Urothelium cell line (cell line): ENCODE measurements at regions not wholly inside any gene's neighbourhood (a gene's known extent, or its start where the extent isn't known, plus 50 kb on each side); places are given as distances from the start of the nearest gene placed in this dataset.
A peak's percentile ranks its signal among the peaks of the same experiment; 100 is the strongest.

Experiments used
- DNase-seq: peaks from one replicate; pipeline ENCODE4 v3.0.0; 2011; ENCODE audit warnings: low spot score, mixed read lengths
- FAIRE-seq: peaks from 2 replicates; lab custom pipeline; 2011; peaks lifted over from hg19 to GRCh38; lab: Jason Lieb, UNC

DNA sequence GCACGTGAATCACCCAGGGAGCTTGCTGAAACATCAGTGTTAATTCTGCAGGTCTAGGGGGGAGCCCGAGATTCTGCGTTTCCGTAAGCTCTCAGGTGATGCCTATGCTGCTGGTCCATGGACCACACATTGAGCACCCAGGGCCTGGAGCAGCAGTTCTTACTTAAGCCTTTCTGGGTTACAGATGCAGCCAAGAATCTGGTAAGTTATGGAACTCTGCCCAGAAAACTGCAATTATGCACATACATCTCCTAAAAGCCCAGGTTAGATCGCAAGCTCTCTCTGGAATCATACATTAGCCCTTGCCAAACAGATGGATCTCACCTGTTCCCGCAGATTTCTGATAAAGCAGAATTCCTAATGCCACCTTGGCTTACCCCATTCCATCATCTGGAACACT, 265.9 kb upstream of the SALL1 start:
- no peak for FAIRE-seq
- DNase-seq: no peak

DNA sequence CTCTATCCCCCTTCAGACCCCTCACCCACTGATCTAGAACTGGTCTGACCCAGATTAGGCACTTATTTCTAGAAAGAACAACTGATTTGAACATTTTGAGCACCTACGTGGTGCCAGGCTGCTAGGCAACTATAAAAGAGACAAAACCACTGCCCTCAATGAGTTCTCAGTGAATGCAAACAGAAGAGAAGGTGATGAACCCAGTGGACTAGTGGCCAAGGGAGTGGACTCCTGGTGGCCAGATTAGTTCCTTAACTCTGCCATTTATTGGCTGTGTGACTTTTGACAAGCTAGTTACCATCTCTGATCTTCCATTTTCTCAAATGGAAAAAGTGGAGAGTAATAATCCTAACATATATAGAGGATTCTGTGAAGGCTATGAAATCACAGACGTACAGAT, 259.1 kb upstream of the SALL1 start:
- FAIRE-seq: no peak
- no peak for DNase-seq

DNA sequence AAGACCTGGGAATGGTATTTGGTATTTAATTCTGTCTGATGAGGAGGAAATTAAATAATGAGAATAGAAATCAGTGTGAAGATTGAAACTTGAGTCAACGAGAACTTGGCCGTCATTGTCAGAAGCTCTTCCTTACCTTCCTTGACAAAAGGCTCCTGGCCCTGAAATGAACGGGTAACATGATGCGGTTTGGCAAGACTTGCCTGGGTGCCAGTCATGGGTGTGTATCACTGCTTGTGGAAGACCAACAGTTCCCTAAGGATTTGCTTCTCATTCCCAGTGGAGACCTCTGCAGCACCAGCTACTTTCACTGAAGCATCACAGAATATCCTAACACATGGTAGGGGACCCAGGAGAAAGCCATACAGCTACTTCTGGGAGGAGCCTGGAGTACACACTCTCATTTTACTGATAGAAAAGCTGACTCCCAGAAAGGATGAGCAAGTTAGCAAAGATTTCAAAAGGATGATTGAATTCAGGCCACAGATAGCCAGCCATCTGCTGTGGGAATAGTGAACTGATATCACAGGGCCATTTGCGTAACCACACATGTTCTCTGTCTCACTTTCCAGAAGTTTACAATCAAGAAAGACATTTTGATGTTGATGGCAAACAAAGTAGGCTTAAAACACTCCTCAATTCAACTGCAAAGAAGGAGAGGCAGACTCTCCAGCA, 258.1 kb upstream of the SALL1 start:
- DNase-seq (peak; percentile 21), FAIRE-seq (no peak)

DNA sequence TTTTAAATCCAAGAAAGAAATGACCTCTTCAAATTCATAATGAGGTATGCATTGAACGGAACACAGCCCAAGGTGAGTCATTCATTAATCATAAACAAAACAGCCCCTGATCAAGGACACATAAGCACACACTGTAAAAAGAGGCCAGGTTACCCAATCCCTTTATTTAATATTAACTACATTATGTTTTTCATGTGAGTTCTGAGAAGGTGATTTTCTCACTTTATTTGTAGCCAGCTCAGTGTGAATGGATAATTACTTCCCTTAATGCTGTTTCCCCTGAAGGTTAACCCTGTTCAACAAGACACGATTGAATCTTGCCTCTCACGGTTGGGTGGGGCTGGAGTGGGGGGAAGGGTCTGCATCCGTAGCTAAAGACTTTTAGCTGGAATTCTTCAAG, 257.3 kb upstream of the SALL1 start:
- DNase-seq: peak; percentile 16
- FAIRE-seq: no peak

DNA sequence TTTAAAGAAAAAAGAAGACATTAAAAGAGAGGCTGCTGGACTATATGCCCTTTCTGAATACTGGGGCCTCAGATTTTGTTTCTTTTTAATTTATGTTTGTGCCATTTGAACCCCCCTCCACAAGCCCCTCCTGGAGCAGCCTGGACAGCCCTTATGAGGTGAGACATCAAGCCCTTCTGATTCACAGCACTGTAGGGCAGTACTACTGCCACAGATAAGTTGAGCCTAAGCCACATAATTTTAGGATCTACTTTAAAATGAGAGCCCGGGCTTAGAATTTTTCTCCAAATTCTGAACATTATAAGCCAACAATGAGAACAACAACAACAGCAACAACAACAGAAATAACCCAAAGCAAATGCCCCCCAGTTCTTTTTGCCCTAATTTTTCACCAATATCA, 256.9 kb upstream of the SALL1 start:
- DNase-seq (no peak), FAIRE-seq (no peak)

DNA sequence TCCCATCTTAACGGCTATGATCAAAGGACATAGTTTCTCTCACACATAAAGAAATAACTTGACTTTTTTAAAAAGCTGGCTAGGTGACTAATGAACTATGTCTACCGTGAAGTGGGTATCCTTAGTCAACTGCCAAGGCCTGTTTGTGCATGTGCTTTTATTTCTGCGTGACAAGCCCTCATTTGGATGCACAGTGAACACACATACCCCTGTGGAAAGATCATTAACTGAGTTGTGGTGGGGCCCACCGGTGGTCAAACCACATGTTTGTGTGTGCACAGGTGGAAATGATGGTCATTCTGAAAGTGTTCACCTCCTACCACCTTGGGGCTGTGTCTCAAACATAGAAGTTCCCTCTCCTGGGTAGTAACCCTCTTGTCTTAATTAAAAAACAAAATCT, 256.1 kb upstream of the SALL1 start:
- no peak for FAIRE-seq
- DNase-seq: no peak

DNA sequence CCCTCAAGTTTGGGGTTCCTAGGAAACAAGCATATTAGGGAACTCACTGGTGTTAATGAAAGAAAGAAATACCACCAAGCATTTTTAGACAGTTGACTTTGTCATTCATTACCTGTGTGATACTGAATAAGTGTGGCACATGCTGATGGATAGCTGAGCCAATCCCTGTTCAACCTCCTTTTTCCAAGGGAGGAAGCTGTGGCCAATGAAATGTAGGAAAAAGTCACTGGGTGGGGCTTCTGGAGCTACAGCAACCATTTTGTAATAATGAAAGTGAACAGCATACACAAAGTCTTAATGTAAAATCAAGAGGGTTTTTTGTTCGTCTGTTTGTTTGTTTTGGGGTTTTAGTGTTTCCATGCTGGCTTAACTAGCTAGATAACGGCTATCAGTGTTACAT, 254.3 kb upstream of the SALL1 start:
- FAIRE-seq (no peak), DNase-seq (no peak)

DNA sequence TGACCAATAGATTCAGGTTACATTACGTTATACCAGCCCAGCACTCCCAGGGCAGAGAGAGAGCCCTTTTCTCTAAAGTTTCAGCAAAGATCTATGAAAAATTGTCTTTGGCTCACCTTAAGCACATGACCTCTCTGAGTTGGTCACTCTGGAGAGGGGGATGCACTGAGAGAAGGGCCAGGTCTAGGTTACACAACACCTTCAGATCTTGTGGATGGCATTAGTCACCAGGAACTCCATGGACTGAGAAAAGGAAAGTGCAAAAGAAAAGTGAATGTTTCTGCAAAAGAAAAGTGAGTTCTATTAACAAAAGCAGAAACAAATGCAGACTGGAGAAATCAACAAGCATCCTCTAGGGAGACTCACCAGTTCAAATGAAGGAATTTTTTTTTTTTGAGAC, 253.3 kb upstream of the SALL1 start:
- DNase-seq (no peak), FAIRE-seq (no peak)

DNA sequence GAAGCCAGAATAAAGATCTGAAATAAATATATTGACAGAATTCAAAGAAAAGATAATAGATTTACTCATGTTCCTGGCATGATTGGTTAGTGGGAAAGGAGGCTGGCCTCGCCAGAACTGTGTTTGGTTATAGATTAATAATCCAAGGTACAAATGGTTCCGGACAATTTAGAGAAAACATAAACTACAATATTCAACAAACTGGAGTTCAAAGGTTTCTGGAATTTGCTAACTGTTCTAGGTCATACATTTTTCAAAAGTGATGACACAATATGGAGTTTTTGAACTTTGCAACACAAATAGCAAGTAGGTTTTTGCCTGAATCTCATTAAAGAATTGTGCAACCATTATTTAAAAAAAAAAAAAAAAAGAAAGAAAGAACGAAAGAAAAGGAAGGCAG, 251.7 kb upstream of the SALL1 start:
- FAIRE-seq (no peak), DNase-seq (no peak)

DNA sequence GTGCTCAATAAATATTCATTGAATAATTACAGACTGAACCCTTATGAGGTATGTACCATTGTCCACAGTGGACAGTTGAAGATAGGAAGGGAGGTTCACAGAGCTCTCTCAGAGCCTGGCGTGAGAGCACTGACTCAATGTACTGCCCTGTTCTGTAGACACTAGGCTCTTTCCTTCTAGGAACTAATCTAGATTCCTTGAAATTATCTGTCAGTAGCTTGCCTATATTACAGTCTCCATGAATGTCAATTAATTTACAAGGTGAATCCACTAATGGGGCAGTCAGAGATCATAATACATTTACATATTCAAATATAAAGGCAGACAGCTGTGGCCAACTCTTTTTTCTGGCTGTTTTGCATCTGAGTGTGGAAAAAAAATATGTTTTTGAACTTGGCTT, 251.2 kb upstream of the SALL1 start:
- no peak for DNase-seq
- FAIRE-seq: no peak

DNA sequence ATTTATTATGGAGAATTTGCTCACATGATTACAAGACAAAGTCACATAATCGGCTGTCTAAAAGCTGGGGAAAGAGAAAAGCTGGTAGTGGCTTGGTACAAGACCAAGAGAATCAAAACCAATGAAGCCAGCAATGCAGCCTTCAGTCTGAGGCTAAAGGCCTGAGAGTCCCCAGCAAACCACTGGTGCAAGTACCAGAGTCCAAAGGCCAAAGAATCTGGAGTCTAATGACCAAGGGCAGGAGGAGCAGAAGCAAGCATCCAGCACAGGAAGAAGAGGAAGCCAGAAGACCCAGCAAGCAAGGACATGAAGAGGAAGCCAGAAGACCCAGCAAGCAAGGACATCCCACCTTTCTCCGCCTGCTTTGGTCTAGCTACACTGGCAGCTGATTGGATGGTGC, 250.6 kb upstream of the SALL1 start:
- DNase-seq: no peak
- FAIRE-seq: no peak

DNA sequence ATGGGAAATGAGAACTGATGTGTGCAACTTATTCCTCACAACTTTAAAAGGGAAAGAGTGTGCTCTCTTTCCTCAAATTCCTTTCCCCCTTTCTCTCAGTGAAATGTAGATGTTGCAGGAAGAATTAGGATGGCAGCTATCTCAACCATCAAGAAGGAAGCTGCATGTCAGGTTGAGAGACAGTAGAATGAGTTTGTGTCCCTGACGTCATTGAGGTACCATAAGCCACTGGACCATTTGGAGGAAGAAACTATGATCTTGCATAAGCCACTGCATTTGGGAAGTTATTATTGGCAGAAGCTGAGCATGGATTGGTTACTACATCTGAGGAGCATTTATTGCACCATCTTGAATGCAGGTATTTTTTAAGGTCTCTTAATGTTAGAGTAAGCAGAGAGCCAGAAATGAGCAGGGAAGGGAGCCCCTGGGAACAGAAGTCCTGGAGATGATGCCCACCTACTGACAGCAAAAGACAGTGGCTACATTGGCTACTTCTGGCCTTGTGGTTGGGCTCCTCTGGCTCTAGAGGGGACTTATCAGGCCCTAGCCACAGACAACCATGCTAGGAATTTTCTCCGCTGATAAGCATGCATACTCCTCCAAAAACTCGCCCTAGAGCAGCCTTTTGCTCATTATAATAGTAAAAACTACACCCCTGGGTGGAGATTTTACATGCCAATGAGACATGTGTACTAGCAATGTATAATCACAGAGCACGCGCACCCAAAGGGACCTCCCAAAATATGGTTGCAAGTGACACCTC, 249.0 kb upstream of the SALL1 start:
- DNase-seq: no peak
- FAIRE-seq: no peak

DNA sequence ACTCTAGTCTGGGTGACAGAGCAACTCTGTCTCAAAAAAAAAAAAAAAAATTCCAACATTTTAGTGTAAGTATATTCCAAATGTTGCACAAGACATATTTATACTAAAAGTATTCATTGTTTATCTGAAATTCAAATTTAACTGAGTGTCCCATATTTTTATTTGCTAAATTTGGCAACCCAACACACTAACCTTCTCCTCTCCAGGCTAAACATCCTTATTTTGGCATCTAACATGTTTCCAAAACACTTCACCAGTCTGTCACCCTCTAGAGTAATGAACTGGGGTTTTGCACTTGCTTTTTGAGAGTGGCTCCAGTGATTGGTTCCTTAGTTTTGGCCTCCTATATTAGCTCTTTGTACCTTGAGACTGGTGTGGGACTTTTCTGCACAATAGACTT, 243.4 kb upstream of the SALL1 start:
- DNase-seq (no peak), FAIRE-seq (no peak)

DNA sequence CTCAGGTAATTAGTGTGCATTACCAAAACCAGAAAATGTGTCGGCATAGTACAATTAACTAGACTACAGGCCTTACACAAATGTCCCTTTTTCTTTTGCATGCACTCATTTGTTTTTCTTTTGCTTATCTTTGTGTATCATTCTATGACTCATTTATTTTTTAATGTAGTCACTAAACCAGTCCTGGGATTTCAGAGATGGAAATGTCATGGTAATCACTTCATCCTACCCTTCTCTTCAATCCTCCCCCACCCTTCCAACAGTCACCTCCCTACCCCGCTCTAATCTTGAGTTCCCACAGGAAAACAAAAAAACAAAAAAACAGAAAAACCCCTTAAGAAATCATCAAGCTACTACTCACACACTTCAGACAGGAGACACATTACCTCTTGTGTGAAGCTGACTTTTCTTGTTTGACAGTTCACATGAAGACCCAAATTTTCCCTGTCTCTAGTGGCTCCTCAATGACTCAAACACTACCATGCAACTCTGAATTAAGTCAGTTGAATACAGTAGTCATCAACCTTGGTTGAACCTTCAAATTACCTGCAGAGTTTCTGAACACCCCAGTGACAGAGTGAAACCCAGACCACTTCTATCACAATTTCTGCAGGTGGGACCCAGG, 242.4 kb upstream of the SALL1 start:
- no peak for DNase-seq
- no peak for FAIRE-seq

DNA sequence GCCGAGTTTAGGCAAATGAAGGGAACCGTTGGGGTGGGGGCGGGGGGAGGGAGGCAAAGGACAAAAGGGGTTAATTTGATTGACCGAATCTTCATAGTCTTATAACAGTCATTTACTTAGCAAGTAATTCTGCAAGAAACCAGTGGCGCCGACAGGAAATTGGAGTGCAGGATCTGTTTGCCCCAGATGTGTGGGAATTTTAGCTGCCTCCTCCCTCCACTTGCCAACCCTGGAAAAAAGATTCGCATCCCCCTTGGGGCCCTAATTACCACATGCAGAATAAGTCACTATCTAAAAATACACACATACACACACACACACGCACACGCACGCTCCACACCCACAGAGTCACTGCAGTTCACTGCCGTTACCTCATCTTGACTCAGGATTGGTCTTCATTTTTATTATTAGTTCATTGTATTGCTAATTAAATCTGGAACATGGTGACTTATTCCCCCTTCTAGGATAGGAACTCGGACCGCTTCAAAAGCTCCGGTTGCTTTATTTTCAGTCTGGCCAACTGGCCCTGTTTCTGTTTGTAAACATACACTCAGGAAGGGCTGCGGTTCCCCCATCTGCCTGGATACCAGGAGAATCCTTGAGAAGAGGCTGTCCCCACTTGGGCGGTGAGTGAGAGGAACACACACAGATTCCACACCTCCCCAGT, 241.6 kb upstream of the SALL1 start:
- no peak for FAIRE-seq
- no peak for DNase-seq

DNA sequence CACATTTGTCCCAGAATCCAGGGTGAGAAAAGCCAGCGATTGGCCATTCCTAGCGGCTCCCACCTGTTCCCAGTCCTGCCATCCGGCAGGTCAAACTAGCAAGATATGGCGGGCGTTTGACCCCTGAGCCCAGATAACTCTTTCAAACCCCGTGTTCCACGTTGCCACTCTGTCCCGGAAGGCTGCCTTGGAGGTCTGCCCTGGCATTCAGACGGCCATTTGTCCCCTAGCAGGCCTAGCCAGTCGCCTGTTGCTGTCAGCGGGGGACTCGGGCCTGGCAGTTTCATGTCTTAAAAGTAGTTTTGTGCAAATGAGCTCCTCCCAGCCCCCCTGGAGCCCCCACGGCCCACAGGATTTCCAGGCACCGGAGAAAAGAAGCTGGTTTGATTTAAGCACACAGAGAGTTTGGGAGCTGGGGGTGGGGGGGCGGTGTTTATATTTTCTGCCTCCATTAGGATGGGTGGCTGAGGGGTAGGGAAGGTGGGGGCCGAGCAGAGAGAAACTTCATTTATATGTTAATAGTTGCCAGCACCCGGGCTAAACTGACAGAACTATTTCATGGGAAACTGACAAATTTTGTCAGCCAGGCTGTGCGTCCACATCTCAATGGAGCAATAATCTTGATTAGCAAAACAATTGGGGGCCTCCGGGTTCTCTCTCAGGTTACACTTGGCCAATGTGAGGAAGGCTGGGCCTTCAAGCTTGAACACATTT, 240.9 kb upstream of the SALL1 start:
- DNase-seq (no peak), FAIRE-seq (no peak)

DNA sequence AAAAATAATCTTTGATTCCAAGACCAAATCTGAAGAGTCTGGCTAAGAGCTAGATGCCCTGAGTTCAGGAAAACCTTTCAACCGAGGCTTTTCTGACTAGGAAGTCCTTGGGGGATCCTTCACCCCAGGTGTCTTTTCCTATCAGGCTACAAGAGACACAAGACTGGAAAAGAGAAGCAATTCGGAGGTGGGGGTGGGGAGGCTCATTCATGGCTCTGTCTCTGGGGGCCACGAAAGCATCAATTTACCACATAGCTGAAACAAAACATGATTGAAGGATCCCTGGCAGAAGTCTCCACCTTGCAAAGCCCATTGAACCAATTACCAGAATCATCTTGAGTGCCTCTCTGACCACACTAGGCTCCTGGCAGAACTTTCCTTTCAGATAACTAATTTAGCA, 239.8 kb upstream of the SALL1 start:
- no peak for FAIRE-seq
- no peak for DNase-seq

DNA sequence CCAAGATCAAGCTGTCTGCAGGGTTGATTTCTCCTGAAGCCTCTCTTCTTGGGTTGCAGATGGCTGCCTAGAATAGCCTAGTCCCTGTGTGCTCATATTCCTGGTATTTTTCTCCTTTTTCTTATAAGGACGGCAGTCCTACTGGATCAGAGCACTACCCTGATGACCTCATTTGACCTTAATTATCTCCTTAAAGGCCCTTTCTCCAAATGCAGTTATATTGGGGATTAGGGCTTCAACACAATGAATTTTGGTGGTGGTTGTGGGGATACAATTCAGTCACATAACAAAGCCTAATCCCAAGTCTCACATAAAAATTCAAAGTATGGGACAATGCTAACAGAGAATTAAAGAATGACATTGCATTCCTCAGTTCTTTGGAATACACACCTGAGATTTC, 238.8 kb upstream of the SALL1 start:
- no peak for DNase-seq
- FAIRE-seq: no peak

DNA sequence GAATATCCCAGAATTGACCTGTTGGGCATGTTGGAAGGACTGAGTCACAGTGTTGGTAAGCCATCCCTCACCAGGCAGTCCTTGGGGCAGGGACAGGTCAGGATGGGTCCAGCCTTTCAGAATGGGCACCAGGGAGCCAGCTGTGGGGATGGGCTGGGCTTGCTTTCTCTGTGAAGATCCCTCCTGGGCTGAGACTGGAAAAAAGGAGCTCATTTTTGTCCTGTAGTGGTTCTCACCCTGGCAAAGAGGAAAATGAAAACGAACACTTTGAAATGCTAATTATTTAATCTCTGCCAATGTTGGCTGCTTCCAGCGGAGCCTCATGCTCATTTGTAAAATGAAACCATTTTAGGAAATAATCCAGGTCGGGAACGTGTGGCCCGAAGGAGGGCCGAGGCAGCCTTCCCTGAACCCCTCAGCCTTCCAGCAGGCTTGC, 237.5 kb upstream of the SALL1 start:
- DNase-seq: no peak
- no peak for FAIRE-seq

DNA sequence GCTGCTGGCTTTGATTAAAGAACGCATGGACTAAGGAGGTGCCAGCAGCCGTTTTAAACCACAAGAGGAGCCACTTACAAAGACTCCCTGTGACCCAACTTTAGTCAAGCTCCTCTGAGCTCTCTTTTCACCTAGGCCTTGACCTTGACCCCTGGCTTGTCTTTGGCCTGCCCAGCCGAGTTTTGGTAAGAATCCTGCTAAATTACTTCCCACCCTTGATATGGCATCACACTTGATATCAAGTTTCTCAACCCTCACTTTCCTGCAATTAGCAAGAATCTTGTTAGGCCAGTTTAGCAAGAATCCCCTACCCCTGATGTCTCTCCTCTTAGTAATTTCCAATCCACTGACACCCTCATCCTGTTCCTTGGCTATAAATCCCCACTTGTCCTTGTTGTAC, 232.8 kb upstream of the SALL1 start:
- DNase-seq (no peak), FAIRE-seq (no peak)

DNA sequence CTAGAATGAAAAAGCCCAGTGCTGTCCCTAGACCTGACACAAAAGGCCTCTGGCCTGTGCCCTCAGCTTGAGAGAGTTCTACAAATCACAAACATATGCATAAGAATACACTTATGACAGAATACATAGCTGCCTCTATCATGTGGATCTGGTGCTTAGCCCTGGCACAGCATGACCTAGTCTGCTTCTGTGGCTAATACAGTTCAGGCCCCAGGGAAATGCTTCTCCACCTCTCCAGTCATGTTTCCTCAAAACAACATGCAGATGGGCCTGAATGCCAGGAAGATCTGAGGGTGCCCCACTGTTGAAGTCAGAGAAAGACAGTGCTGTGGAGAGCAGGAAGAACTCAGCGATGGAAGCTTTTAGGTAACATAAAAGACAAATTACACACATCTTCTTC, 231.9 kb upstream of the SALL1 start:
- no peak for DNase-seq
- FAIRE-seq: no peak
